Hepatocyte (in vitro differentiated cells): ENCODE measurements at regions not wholly inside any gene's neighbourhood (a gene's known extent, or its start where the extent isn't known, plus 50 kb on each side); places are given as distances from the start of the nearest gene placed in this dataset.

Experiments used
- EZH2 ChIP-seq: fragments of 200-600 bp; sonication (generic); IDR thresholded peaks from 2 replicates; pipeline ENCODE4 v1.6.1; 2016; ENCODE audit warnings: antibody characterized with exemption, mild to moderate bottlenecking, borderline replicate concordance
- EZH2phosphoT487 ChIP-seq: fragments of 200-600 bp; sonication (generic); IDR thresholded peaks from one replicate; pipeline ENCODE4 v1.6.1; 2018; ENCODE audit warnings: antibody characterized with exemption, mild to moderate bottlenecking, low read depth, moderate library complexity; ENCODE audit not compliant: unreplicated experiment, severe bottlenecking
- TF ChIP-seq, protein P1 (sequence below): fragments of 200-600 bp; sonication (generic); IDR thresholded peaks from 2 replicates; pipeline ENCODE4 v1.5.1; 2016; ENCODE audit warnings: antibody characterized with exemption, mild to moderate bottlenecking; ENCODE audit not compliant: poor library complexity

DNA sequence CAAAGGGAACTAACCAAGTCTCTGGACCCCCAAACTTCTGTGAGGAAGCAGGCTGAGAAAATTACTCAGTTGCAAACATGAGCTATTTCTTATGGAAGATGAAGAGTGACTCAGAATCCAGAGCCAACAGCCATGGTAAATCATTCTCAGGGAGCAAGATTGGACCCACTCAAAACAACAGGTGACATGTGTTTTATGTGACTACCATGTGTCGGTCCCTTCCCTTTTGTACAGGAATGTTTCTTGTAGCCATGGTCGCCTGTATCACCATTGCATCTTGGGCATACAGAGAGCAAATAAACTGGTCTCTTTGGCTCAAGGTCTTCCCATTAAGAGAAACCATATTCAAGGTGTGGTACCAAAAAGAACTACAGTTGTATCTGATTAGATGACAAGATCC lies 75.4 kb upstream of the COCH start:
- no peak for TF ChIP-seq EZH2phosphoT487
- no peak for TF ChIP-seq EZH2
- TF ChIP-seq, protein P1, sequence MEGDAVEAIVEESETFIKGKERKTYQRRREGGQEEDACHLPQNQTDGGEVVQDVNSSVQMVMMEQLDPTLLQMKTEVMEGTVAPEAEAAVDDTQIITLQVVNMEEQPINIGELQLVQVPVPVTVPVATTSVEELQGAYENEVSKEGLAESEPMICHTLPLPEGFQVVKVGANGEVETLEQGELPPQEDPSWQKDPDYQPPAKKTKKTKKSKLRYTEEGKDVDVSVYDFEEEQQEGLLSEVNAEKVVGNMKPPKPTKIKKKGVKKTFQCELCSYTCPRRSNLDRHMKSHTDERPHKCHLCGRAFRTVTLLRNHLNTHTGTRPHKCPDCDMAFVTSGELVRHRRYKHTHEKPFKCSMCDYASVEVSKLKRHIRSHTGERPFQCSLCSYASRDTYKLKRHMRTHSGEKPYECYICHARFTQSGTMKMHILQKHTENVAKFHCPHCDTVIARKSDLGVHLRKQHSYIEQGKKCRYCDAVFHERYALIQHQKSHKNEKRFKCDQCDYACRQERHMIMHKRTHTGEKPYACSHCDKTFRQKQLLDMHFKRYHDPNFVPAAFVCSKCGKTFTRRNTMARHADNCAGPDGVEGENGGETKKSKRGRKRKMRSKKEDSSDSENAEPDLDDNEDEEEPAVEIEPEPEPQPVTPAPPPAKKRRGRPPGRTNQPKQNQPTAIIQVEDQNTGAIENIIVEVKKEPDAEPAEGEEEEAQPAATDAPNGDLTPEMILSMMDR = no peak
